ENCODE measurements at regions not wholly inside any gene's neighbourhood (a gene's known extent, or its start where the extent isn't known, plus 50 kb on each side); places are given as distances from the start of the nearest gene placed in this dataset.
"Not testable (repeated sequence)": the region's sequence is repeated elsewhere in the genome, so short reads cannot be mapped to it uniquely, and the experiment has no call there.

- no peak overlapping the region for H3K27ac Mint-ChIP-seq (ENCODE audit: unreplicated experiment)
- no peaks in the 10 kb centered on the region for H3K9me3 Mint-ChIP-seq (ENCODE audit: unreplicated experiment)
- Histone ChIP-seq H3K9me3 (0 out of 2 replicates have a peak, but pooled peaks cover 3% of the 10 kb centered on the region), H3K36me3 (ENCODE audit: control insufficient read depth, insufficient read depth, low read length) (no peaks in the 10 kb centered on the region), H3K4me1 (peaks cover 5% of the 10 kb centered on the region), H3K27me3 (replicated peaks; ENCODE audit: control insufficient read depth, insufficient read depth, low read length) (no peaks in the 10 kb centered on the region), H3K4me3 (ENCODE audit: low read depth, low read length) (no peak overlapping the region)
- peaks cover 2% of the 10 kb centered on the region for H3K4me1 Mint-ChIP-seq (ENCODE audit: low read depth, unreplicated experiment)
- CTCF ChIA-PET = no interaction called here
- no peak for TF ChIP-seq CTCF (IDR thresholded peaks at IDR 0.05; ENCODE audit: insufficient read depth in 1 of 2, low read depth in 1 of 2, low read length in 1 of 2, severe bottlenecking in 1 of 2, unreplicated experiment in 1 of 2)
- DNase-seq = no peak
- POLR2A ChIA-PET = no interaction called here
- intact Hi-C loops (cut with micrococcal nuclease; ENCODE audit: unreplicated experiment) = no loop called here
- peaks cover 17% of the 10 kb centered on the region for H3K27me3 Mint-ChIP-seq (ENCODE audit: insufficient read depth, unreplicated experiment)
- H3K4me3 Mint-ChIP-seq (ENCODE audit: unreplicated experiment) = no peak overlapping the region
- no TSS peak for BruUV-seq (replicated peaks)
- no peaks in the 10 kb centered on the region for H3K36me3 Mint-ChIP-seq (ENCODE audit: insufficient read depth, unreplicated experiment)
Observed at GRCh38 chr11:122197066-122197987, 81.3 kb upstream of the BLID start.

- Histone ChIP-seq H3K27me3 (replicated peaks; ENCODE audit: control insufficient read depth, insufficient read depth, low read length) (no peaks in the 10 kb centered on the region), H3K9me3 (0 out of 2 replicates have a peak, but pooled peaks cover 3% of the 10 kb centered on the region), H3K4me3 (ENCODE audit: low read depth, low read length) (no peak overlapping the region), H3K36me3 (ENCODE audit: control insufficient read depth, insufficient read depth, low read length) (no peaks in the 10 kb centered on the region), H3K4me1 (no peaks in the 10 kb centered on the region)
- TF ChIP-seq CTCF (IDR thresholded peaks at IDR 0.05; ENCODE audit: insufficient read depth in 1 of 2, low read depth in 1 of 2, low read length in 1 of 2, severe bottlenecking in 1 of 2, unreplicated experiment in 1 of 2) = no peak
- ChIA-PET POLR2A (no interaction called here), CTCF (interaction anchor here (0.6 kb wide), 1 partner anchor 76 kb away, joined by 6 read pairs; no protein-coding TSS in a partner anchor)
- Mint-ChIP-seq H3K27ac (ENCODE audit: unreplicated experiment) (no peak overlapping the region), H3K4me1 (ENCODE audit: low read depth, unreplicated experiment) (no peaks in the 10 kb centered on the region), H3K27me3 (ENCODE audit: insufficient read depth, unreplicated experiment) (peaks cover 17% of the 10 kb centered on the region), H3K36me3 (ENCODE audit: insufficient read depth, unreplicated experiment) (no peaks in the 10 kb centered on the region), H3K4me3 (ENCODE audit: unreplicated experiment) (no peak overlapping the region), H3K9me3 (ENCODE audit: unreplicated experiment) (no peaks in the 10 kb centered on the region)
- no TSS peak for BruUV-seq (replicated peaks)
- intact Hi-C loops (cut with micrococcal nuclease; ENCODE audit: unreplicated experiment) = no loop called here
- DNase-seq = no peak
Observed at GRCh38 chr11:122195790-122196189, 79.8 kb upstream of the BLID start.

GRCh38 chr11:122193881-122194480 is 78.0 kb upstream of the BLID start:
- H3K27ac Mint-ChIP-seq (ENCODE audit: unreplicated experiment); H3K36me3 Mint-ChIP-seq (ENCODE audit: insufficient read depth, unreplicated experiment); H3K9me3 ChIP-seq; H3K4me1 ChIP-seq; CTCF ChIA-PET; H3K4me3 Mint-ChIP-seq (ENCODE audit: unreplicated experiment); H3K4me3 ChIP-seq (ENCODE audit: low read depth, low read length); POLR2A ChIA-PET; H3K27me3 ChIP-seq (replicated peaks; ENCODE audit: control insufficient read depth, insufficient read depth, low read length); H3K4me1 Mint-ChIP-seq (ENCODE audit: low read depth, unreplicated experiment); H3K36me3 ChIP-seq (ENCODE audit: control insufficient read depth, insufficient read depth, low read length); H3K9me3 Mint-ChIP-seq (ENCODE audit: unreplicated experiment); BruUV-seq (replicated peaks); DNase-seq; intact Hi-C loops (cut with micrococcal nuclease; ENCODE audit: unreplicated experiment): not testable (repeated sequence)
- peaks cover 20% of the 10 kb centered on the region for H3K27me3 Mint-ChIP-seq (ENCODE audit: insufficient read depth, unreplicated experiment)

Measured in Caco-2 (cell line).